ENCODE measurements at regions not wholly inside any gene's neighbourhood (a gene's known extent, or its start where the extent isn't known, plus 50 kb on each side); places are given as distances from the start of the nearest gene placed in this dataset.

GRCh38 chr5:51997949-51998348, 614.7 kb downstream of the ISL1 start:
- no peak for TF ChIP-seq CTCF (IDR thresholded peaks at IDR 0.05)
- no peak for TF ChIP-seq ZFX (IDR thresholded peaks at IDR 0.05; ENCODE audit: borderline replicate concordance)
